Hematopoietic multipotent progenitor cell treated with erythropoietin and hydrocortisone succinate and interleukin-3 and kit ligand, for 6 days (in vitro differentiated cells): ENCODE measurements at regions not wholly inside any gene's neighbourhood (a gene's known extent, or its start where the extent isn't known, plus 50 kb on each side); places are given as distances from the start of the nearest gene placed in this dataset.
"Not testable (repeated sequence)": the region's sequence is repeated elsewhere in the genome, so short reads cannot be mapped to it uniquely, and the experiment has no call there.

Experiments
- DNase-seq: peaks from one replicate; pipeline ENCODE4 v3.0.0-alpha.2; 2015

- no peak for DNase-seq
Observed at GRCh38 chr4:109378511-109378910, 55.1 kb upstream of the SEC24B start.

GRCh38 chr4:109378076-109378475, 55.5 kb upstream of the SEC24B start:
- DNase-seq: no peak

GRCh38 chr4:109375778-109376414, 57.7 kb upstream of the SEC24B start:
- no peak for DNase-seq

GRCh38 chr4:109368661-109369060, 65.0 kb upstream of the SEC24B start:
- no peak for DNase-seq

- DNase-seq: no peak
Observed at GRCh38 chr4:109365939-109366338, 63.5 kb upstream of the COL25A1 start.

- DNase-seq: not testable (repeated sequence)
Observed at GRCh38 chr4:109365297-109365696, 62.8 kb upstream of the COL25A1 start.

GRCh38 chr4:109359040-109359646, 56.7 kb upstream of the COL25A1 start:
- DNase-seq: peak; percentile 48

- DNase-seq: no peak
Observed at GRCh38 chr4:109355835-109356234, 53.4 kb upstream of the COL25A1 start.

GRCh38 chr4:109352941-109353340, 50.5 kb upstream of the COL25A1 start:
- no peak for DNase-seq
